K562 (cell line): ENCODE measurements at regions not wholly inside any gene's neighbourhood (a gene's known extent, or its start where the extent isn't known, plus 50 kb on each side); places are given as distances from the start of the nearest gene placed in this dataset.

ENCODE experiments used
- ARID3A ChIP-seq: IDR thresholded peaks from 2 replicates; pipeline ENCODE4 v1.6.1; 2012; ENCODE audit warnings: low read depth, low read length, improper control_type of control experiment, borderline replicate concordance
- CAMTA2 ChIP-seq: fragments of 250-450 bp; sonication (Bioruptor Pico); conservative IDR thresholded peaks from 2 replicates; pipeline ENCODE4 v1.5.1; 2022
- EP300 ChIP-seq: IDR thresholded peaks from 2 replicates; pipeline ENCODE4 v1.6.1; 2012; ENCODE audit warnings: low read length, improper control_type of control experiment
- FOXO4 ChIP-seq: fragments of 450-650 bp; formaldehyde crosslinking; IDR thresholded peaks from 2 replicates; pipeline ENCODE4 v1.4.0; 2020; ENCODE audit warnings: mild to moderate bottlenecking, moderate library complexity
- NR2C1 ChIP-seq, 2 experiments: fragments of 450-650 bp; IDR thresholded peaks; 2 replicates each; pipeline ENCODE4 v1.6.1; 2017; ENCODE audit warnings: mild to moderate bottlenecking in 2 of 2, antibody characterized with exemption in 1 of 2, inconsistent platforms in 1 of 2, missing compliant biosample characterization in 1 of 2, missing genetic modification characterization in 1 of 2
- RBM25 ChIP-seq: fragments of 200-400 bp; formaldehyde crosslinking; IDR thresholded peaks from 2 replicates; pipeline ENCODE4 v1.6.1; 2018; ENCODE audit warnings: low read length, low read depth, moderate library complexity; ENCODE audit not compliant: severe bottlenecking
- TBP ChIP-seq: optimal IDR thresholded peaks from 2 replicates; pipeline ENCODE3; 2011; ENCODE audit warnings: low read depth, low read length, improper control_type of control experiment
- THAP7 ChIP-seq: fragments of 250-450 bp; sonication (Bioruptor Pico); IDR thresholded peaks from 2 replicates; pipeline ENCODE4 v1.5.0; 2021
- USF2 ChIP-seq: sonication (generic); formaldehyde crosslinking; IDR thresholded peaks from 2 replicates; pipeline ENCODE4 v1.5.0; 2020; ENCODE audit warnings: missing genetic modification reagents

GRCh38 chr19:8893419-8893818 lies 61.2 kb downstream of the MBD3L1 start:
- TF ChIP-seq NR2C1 (IDR thresholded peaks at IDR 0.05): no peak
- TF ChIP-seq NR2C1 (tag; IDR thresholded peaks at IDR 0.05): no peak
- TF ChIP-seq USF2 (CRISPR knock-in tag): no peak
- no peak for TF ChIP-seq FOXO4 (CRISPR knock-in tag)
- TF ChIP-seq EP300: no peak
- no peak for TF ChIP-seq THAP7 (CRISPR knock-in tag)
- no peak for TF ChIP-seq CAMTA2
- TF ChIP-seq ARID3A: no peak
- TF ChIP-seq RBM25: no peak
- TF ChIP-seq TBP: no peak
